ENCODE measurements at regions not wholly inside any gene's neighbourhood (a gene's known extent, or its start where the extent isn't known, plus 50 kb on each side); places are given as distances from the start of the nearest gene placed in this dataset.

DNA sequence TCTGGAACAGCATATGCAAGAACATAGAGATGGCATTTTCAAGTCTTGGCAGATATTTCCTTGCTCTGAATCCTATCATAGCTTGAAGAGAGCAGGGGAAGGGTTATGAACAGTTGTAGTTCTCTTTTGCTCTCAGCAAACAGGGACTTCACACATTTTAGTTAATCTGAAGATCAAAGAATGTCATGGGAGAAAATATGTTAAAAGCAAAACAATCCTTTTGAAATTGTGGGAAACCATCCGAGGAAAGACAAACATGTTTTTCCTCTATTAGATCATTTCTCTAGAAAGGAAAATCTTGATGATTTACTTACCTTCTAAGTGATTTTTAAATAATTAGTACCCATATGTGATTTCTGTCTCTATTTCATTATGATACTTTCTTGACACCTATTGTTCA, 77.8 kb upstream of the DCBLD2 start:
- Histone ChIP-seq H3K27me3 (no peaks in the 10 kb centered on the region), H3K9me3 (peaks cover 8% of the 10 kb centered on the region), H3K4me3 (no peak overlapping the region), H3K36me3 (no peaks in the 10 kb centered on the region)
- no peak for DNase-seq

- no peaks in the 10 kb centered on the region for H3K27me3 ChIP-seq
- H3K36me3 ChIP-seq: no peaks in the 10 kb centered on the region
- H3K9me3 ChIP-seq: peaks cover 8% of the 10 kb centered on the region
- no peak for DNase-seq
- H3K4me3 ChIP-seq: no peak overlapping the region
Observed at GRCh38 chr3:98978068-98978811, 76.7 kb upstream of the DCBLD2 start.

GRCh38 chr3:98977520-98977919, 76.0 kb upstream of the DCBLD2 start:
- DNase-seq: peak; percentile 71
- Histone ChIP-seq H3K9me3 (peaks cover 8% of the 10 kb centered on the region), H3K4me3 (no peak overlapping the region), H3K36me3 (no peaks in the 10 kb centered on the region), H3K27me3 (no peaks in the 10 kb centered on the region)

DNA sequence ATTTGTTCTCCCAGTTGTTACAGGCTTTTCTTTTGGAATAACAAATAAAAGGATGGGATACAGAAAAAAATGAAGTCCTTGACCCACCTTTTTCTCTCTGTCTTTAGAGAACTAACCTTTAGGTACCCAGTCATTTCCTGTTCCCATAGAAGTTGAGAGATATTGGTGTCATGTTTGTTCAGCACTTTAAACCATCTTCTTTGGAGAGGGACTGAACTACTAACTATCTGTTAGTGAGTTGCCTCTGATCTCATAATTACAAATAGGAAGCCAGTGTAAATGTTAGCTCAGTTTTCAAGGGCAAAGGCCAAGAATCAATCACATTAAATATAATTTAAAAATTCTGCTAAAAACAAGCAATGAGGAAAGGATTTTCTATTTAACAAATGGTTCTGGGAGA, 72.9 kb upstream of the DCBLD2 start:
- no peak overlapping the region for H3K4me3 ChIP-seq
- H3K9me3 ChIP-seq: peaks cover 8% of the 10 kb centered on the region
- no peaks in the 10 kb centered on the region for H3K27me3 ChIP-seq
- no peaks in the 10 kb centered on the region for H3K36me3 ChIP-seq
- DNase-seq: no peak

GRCh38 chr3:98972720-98973119, 71.2 kb upstream of the DCBLD2 start:
- Histone ChIP-seq H3K4me3 (no peak overlapping the region), H3K27me3 (no peaks in the 10 kb centered on the region), H3K9me3 (peaks cover 8% of the 10 kb centered on the region), H3K36me3 (no peaks in the 10 kb centered on the region)
- no peak for DNase-seq

DNA sequence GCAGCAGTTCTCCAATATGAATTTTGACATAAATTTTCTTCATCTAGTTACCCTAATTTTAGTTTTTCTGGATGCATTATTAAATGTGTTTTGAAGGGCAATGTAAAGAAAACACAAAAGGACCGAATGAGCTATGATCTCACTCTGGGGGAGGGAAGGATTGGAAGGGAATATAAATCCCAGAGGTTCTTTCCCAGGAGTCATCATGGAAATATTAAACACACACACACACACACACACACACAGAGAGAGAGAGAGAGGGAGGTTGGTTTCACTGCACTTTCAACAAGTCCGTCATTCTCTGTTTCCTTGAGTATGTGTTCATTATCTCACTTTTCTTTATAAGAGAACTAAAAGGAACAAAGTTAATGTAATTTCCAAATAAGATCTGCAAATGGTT, 70.7 kb upstream of the DCBLD2 start:
- Histone ChIP-seq H3K4me3 (no peak overlapping the region), H3K36me3 (no peaks in the 10 kb centered on the region), H3K9me3 (peaks cover 8% of the 10 kb centered on the region), H3K27me3 (no peaks in the 10 kb centered on the region)
- peak; percentile 22 for DNase-seq

DNA sequence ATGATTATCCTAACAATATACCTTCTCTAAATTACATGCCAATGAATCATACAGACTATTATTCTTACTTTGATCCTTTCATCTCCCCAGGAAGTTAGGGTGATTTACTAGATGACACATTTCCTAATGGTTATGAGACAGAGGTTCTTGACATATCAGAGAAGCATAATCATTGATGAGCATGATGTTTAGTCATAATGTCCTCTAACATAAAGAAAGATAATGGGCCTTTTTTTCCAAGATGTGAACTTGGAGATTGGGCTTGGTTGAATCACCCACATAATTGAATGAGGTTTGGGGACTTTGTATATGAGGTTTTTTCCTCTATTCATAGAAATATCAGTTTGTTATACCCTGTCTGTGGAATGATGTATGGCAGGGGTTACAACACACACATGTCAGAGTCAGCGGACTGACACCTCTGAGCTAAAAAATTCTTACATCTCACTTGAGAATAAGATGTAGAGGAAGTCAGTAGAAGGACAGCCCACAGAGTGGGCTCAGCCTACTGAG, 69.7 kb upstream of the DCBLD2 start:
- no peaks in the 10 kb centered on the region for H3K36me3 ChIP-seq
- no peak overlapping the region for H3K4me3 ChIP-seq
- DNase-seq: peak; percentile 4
- H3K27me3 ChIP-seq: no peaks in the 10 kb centered on the region
- H3K9me3 ChIP-seq: peaks cover 8% of the 10 kb centered on the region

DNA sequence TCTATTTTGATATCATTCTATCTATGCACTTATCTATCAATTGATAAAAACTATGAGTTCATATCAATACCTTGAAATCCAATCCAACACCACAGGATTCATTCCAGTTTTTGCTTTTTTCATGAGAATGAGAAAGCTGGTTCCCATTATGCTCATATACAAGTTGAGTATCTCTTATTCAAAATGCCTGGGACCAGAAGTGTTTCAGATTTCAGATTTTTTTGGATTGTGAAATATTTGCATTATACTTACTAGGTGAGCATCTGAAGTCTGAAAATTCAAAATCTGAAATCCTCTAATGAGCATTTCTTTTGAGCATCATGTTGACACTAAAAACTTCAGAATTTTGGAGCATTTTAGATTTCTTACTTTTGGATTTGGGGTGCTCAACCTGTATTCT, 67.8 kb upstream of the DCBLD2 start:
- no peaks in the 10 kb centered on the region for H3K36me3 ChIP-seq
- H3K4me3 ChIP-seq: no peak overlapping the region
- DNase-seq: no peak
- no peaks in the 10 kb centered on the region for H3K9me3 ChIP-seq
- H3K27me3 ChIP-seq: no peaks in the 10 kb centered on the region

DNA sequence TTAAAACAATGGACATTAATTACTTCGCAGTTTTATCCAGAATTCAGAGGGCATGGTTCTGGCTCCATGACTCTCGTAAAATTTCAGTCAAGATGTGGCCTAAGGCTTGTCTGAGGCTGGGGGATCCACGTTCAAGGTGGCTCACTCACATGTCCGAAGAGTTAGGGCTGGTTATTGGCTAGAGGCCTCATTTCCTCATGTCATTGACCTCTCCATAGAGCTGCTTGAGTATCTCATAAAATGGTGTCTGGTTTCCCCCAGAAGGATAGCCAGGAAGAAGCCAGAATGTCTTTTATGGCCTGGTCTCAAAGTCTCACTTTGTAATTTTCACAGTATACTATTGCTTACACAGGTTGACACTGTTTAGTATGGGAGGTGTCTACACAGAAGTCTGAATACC, 67.3 kb upstream of the DCBLD2 start:
- Histone ChIP-seq H3K36me3 (no peaks in the 10 kb centered on the region), H3K9me3 (no peaks in the 10 kb centered on the region), H3K4me3 (no peak overlapping the region), H3K27me3 (no peaks in the 10 kb centered on the region)
- no peak for DNase-seq

DNA sequence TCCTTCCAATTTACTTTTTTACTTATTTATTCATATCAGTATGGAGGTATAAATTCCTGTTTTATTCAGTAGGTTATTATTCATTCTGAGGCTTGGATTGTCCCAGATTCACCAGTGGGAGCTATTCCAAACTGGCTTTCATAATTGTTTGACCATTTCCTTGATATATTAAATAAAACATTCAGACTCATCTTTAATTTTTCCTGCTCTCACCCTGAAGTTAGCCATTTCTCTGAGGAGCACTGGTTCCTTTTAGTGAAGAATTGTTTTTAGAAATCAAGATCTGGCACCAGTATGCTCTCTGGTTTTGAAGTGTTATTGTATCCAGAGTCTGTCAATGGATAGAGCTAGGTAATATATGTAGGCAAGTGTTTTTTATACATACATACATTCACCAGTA, 66.9 kb upstream of the DCBLD2 start:
- H3K4me3 ChIP-seq: no peak overlapping the region
- no peaks in the 10 kb centered on the region for H3K36me3 ChIP-seq
- DNase-seq: no peak
- H3K9me3 ChIP-seq: no peaks in the 10 kb centered on the region
- no peaks in the 10 kb centered on the region for H3K27me3 ChIP-seq

- DNase-seq: no peak
- H3K9me3 ChIP-seq: no peaks in the 10 kb centered on the region
- no peaks in the 10 kb centered on the region for H3K27me3 ChIP-seq
- no peak overlapping the region for H3K4me3 ChIP-seq
- H3K36me3 ChIP-seq: no peaks in the 10 kb centered on the region
Observed at GRCh38 chr3:98967758-98968157, 66.3 kb upstream of the DCBLD2 start.

DNA sequence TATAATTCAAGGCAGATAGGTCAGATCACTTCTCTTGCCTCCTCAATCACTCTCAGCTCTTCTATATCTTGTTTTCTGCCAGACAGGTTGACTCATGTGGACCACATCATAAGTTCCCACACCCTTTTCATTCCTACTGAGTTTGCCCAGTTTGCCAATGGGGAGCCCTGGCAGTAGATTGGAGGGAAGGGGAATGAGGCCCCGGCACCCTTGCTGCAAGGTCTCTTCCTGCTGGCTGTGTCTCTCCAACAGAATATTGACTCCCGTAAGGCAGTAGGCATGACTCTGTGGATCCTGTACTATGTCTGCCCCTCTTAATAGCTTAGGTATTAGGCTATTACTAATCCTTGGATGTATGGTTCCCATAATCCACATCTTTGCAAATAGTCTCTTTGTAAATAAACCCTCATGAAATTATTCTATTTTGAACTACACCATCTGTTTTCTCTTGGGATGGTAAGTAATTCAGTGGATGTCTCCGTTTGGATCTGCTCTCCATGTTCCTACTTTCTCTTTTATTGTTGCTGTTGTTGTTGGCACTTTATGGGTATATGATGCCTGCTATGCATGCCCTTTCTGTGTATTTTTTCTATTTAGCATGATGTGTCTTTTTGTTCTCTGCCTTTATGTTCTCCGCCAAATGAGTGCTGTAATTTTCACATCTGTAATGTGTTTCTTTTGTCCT, 65.5 kb upstream of the DCBLD2 start:
- Histone ChIP-seq H3K36me3 (no peaks in the 10 kb centered on the region), H3K4me3 (no peak overlapping the region), H3K27me3 (no peaks in the 10 kb centered on the region), H3K9me3 (no peaks in the 10 kb centered on the region)
- peak; percentile 54 for DNase-seq

GRCh38 chr3:98966434-98966833, 64.9 kb upstream of the DCBLD2 start:
- no peak for DNase-seq
- no peaks in the 10 kb centered on the region for H3K36me3 ChIP-seq
- no peaks in the 10 kb centered on the region for H3K27me3 ChIP-seq
- H3K9me3 ChIP-seq: no peaks in the 10 kb centered on the region
- no peak overlapping the region for H3K4me3 ChIP-seq

DNA sequence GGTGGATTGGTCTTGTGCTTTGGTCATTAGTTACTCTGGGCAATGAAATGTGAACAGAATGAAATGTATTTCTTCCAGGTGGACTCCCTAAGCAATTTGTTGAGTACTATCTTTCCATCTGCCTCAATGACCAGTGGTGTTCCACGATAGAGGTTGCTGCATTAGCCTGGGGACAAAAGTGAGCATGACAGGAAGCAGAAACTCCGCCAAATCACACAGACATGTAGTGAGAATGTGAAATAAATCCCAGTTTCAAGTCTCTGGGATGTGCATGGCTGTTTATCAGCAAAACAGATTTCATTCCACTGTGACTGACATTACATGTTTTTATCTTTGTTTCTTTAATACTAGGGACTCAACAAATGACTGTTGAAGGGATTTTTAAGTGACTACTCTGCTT, 63.3 kb upstream of the DCBLD2 start:
- DNase-seq: no peak

DNA sequence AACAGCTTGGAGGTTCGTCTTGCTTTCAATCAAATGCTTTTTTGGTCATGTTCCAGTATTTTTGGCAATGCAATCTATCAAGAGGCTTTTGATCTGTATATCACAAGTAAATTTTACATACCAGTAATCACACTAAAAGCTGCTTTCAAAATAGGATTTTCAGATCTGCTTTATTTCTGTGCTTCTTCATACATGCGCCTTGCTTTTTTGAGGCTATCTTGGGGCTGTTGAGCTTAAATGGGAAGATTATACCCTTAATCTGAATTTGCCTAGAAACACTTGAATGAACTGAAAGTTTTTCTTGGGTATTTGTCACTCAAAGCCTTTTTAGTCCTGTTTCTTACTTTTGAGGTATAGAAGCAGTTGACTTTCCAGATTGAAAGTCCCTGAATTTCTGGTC, 62.1 kb upstream of the DCBLD2 start:
- no peaks in the 10 kb centered on the region for H3K36me3 ChIP-seq
- H3K4me3 ChIP-seq: no peak overlapping the region
- no peaks in the 10 kb centered on the region for H3K27me3 ChIP-seq
- DNase-seq: no peak
- no peaks in the 10 kb centered on the region for H3K9me3 ChIP-seq

More for the DNA sequence above, 63.3 kb upstream of the DCBLD2 start:
- Histone ChIP-seq H3K27me3 (no peaks in the 10 kb centered on the region), H3K4me3 (no peak overlapping the region), H3K9me3 (no peaks in the 10 kb centered on the region), H3K36me3 (no peaks in the 10 kb centered on the region)

DNA sequence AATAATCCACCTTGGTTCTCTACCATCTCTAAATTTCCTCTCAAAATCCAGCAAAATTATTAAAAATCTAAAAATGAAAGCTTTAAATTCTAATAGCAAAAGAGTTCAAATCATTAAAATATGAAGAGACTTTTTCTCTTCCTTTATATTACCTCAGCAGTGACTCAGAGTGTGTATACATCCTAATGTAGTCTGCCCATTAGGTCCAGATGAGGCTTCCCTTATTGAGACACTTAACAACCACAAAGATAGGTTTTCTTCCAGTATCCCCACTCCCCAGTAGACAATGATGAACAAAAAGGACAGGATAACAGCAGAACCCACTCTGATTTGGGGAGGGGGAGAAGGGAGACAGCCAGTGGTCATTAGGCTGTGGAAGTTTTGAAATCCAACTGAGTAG, 61.5 kb upstream of the DCBLD2 start:
- no peak for DNase-seq
- Histone ChIP-seq H3K4me3 (no peak overlapping the region), H3K36me3 (no peaks in the 10 kb centered on the region), H3K9me3 (no peaks in the 10 kb centered on the region), H3K27me3 (no peaks in the 10 kb centered on the region)

GRCh38 chr3:98962189-98962930, 60.9 kb upstream of the DCBLD2 start:
- DNase-seq: peak; percentile 72
- Histone ChIP-seq H3K9me3 (no peaks in the 10 kb centered on the region), H3K36me3 (no peaks in the 10 kb centered on the region), H3K27me3 (no peaks in the 10 kb centered on the region), H3K4me3 (no peak overlapping the region)
